ENCODE measurements at regions not wholly inside any gene's neighbourhood (a gene's known extent, or its start where the extent isn't known, plus 50 kb on each side); places are given as distances from the start of the nearest gene placed in this dataset.

GRCh38 chr10:4586776-4587175 is 239.2 kb upstream of the AKR1E2 start:
- TF ChIP-seq EZH2 (IDR thresholded peaks at IDR 0.05; ENCODE audit: insufficient read depth, poor library complexity, severe bottlenecking): no peak
- no peak for TF ChIP-seq EZH2phosphoT487 (IDR thresholded peaks at IDR 0.05; ENCODE audit: insufficient read depth, low read depth)
